ENCODE measurements at regions not wholly inside any gene's neighbourhood (a gene's known extent, or its start where the extent isn't known, plus 50 kb on each side); places are given as distances from the start of the nearest gene placed in this dataset.

DNA sequence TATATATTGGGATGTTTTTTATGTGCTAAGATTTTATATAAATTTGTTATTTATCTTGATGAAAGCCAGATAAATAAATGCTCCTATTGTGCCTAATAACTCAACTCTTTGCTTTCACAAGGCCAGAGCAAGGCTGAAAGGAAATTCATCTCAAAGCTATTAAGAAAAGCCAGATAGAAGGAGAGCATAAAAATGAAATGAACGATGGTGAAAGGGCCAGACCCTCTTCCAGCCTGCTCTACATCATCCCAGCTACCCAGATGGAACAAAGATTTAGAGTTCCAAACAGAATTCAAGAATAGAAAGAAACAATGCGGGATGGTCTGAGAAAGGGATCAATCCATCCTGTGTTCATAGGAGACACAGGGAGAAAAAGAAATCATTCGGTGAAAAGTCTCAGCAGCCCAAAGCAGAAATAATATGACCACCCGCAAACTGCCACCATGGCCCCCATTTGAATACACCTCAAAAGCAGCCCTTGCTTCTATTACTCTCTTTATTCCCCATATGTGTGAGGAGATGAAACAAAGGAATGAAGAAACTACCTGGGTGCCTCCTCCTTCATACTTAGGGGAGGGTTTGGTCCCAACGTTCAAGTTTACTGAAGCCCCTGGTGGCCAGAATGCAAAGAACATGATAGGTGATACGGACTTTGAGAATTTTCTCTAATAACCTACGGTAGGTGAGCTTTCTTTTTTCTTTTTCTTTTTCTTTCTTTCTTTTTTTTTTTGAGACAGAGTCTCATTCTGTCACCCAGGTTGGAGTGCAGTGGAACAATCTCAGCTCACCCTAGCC, 110.1 kb upstream of the FBXO11 start (continued):
- no peak for TF ChIP-seq ZNF350 (CRISPR knock-in tag; IDR thresholded peaks at IDR 0.05; ENCODE audit: borderline replicate concordance, low read depth)
- TF ChIP-seq ZNF143 (CRISPR knock-in tag; IDR thresholded peaks at IDR 0.05): no peak
- TF ChIP-seq HOXA9 (CRISPR knock-in tag; IDR thresholded peaks at IDR 0.05; ENCODE audit: borderline replicate concordance): no peak
- peak; percentile 83 for TF ChIP-seq TEAD3 (CRISPR knock-in tag; optimal IDR thresholded peaks at IDR 0.05; ENCODE audit: borderline replicate concordance)
- TF ChIP-seq PCBP1 (IDR thresholded peaks at IDR 0.05; ENCODE audit: borderline replicate concordance, low read depth, low read length): no peak
- TF ChIP-seq, protein P1, sequence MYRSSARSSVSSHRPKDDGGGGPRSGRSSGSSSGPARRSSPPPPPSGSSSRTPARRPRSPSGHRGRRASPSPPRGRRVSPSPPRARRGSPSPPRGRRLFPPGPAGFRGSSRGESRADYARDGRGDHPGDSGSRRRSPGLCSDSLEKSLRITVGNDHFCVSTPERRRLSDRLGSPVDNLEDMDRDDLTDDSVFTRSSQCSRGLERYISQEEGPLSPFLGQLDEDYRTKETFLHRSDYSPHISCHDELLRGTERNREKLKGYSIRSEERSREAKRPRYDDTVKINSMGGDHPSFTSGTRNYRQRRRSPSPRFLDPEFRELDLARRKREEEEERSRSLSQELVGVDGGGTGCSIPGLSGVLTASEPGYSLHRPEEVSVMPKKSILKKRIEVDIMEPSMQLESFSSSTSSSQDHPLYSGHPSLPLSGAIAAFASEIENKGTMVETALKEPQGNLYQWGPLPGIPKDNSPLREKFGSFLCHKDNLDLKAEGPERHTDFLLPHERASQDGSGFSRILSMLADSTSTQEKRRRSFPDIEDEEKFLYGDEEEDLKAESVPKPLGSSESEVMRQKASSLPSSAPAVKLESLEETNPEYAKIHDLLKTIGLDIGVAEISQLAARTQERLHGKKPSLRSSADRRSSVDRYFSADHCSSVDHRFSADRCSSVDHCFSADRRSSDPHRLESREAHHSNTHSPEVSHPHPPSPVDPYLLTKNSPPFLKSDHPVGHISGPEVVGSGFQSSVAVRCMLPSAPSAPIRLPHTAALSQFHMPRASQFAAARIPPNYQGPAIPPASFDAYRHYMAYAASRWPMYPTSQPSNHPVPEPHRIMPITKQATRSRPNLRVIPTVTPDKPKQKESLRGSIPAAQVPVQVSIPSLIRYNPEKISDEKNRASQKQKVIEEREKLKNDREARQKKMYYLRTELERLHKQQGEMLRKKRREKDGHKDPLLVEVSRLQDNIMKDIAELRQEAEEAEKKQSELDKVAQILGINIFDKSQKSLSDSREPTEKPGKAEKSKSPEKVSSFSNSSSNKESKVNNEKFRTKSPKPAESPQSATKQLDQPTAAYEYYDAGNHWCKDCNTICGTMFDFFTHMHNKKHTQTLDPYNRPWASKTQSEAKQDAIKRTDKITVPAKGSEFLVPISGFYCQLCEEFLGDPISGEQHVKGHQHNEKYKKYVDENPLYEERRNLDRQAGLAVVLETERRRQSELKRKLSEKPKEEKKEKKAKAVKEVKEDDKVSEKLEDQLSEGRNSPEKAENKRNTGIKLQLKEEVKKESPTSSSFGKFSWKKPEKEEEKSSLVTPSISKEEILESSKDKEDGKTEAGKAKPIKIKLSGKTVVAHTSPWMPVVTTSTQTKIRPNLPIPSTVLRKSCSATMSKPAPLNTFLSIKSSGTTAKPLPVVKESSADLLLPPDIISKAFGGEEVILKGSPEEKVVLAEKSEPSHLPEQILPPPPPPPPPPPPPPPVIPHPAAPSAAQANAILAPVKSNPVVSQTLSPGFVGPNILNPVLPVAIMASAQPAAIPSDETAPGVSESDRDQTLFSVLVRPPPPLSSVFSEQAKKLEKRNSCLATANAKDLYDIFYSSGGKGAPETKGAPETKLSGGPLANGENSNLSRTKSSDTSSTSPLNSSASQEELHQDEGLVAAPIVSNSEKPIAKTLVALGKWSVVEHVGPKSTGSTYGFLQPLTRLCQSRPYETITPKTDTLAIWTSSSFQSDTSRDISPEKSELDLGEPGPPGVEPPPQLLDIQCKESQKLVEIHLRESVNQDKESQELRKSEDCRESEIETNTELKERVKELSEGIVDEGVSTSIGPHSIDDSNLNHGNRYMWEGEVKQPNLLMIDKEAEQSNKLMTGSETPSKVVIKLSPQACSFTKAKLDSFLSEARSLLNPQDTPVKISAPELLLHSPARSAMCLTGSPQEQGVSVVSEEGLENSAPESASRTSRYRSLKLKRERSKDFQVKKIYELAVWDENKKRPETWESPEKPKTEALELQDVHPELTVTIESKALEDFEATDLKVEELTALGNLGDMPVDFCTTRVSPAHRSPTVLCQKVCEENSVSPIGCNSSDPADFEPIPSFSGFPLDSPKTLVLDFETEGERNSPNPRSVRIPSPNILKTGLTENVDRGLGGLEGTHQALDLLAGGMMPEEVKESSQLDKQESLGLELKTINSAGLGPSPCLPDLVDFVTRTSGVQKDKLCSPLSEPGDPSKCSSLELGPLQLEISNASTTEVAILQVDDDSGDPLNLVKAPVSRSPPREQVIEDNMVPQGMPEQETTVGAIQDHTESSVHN (CRISPR knock-in tag; IDR thresholded peaks at IDR 0.05): no peak
- no peak for TF ChIP-seq NFKBIZ (CRISPR knock-in tag; IDR thresholded peaks at IDR 0.05)
- no peak for TF ChIP-seq ZNF891 (CRISPR knock-in tag; IDR thresholded peaks at IDR 0.05)
- no peak for TF ChIP-seq ZSCAN20 (CRISPR knock-in tag; IDR thresholded peaks at IDR 0.05; ENCODE audit: borderline replicate concordance)
- peak; percentile 14; the same call in 1 of the 2 replicates for TF ChIP-seq FOXA3 (CRISPR knock-in tag; IDR thresholded peaks at IDR 0.05)
- TF ChIP-seq, protein P2, sequence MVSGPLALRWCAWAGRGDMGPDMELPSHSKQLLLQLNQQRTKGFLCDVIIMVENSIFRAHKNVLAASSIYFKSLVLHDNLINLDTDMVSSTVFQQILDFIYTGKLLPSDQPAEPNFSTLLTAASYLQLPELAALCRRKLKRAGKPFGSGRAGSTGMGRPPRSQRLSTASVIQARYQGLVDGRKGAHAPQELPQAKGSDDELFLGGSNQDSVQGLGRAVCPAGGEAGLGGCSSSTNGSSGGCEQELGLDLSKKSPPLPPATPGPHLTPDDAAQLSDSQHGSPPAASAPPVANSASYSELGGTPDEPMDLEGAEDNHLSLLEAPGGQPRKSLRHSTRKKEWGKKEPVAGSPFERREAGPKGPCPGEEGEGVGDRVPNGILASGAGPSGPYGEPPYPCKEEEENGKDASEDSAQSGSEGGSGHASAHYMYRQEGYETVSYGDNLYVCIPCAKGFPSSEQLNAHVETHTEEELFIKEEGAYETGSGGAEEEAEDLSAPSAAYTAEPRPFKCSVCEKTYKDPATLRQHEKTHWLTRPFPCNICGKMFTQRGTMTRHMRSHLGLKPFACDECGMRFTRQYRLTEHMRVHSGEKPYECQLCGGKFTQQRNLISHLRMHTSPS (CRISPR knock-in tag; IDR thresholded peaks at IDR 0.05; ENCODE audit: low read depth): no peak
- TF ChIP-seq, protein P3, sequence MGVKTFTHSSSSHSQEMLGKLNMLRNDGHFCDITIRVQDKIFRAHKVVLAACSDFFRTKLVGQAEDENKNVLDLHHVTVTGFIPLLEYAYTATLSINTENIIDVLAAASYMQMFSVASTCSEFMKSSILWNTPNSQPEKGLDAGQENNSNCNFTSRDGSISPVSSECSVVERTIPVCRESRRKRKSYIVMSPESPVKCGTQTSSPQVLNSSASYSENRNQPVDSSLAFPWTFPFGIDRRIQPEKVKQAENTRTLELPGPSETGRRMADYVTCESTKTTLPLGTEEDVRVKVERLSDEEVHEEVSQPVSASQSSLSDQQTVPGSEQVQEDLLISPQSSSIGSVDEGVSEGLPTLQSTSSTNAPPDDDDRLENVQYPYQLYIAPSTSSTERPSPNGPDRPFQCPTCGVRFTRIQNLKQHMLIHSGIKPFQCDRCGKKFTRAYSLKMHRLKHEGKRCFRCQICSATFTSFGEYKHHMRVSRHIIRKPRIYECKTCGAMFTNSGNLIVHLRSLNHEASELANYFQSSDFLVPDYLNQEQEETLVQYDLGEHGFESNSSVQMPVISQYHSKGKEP (CRISPR knock-in tag; IDR thresholded peaks at IDR 0.05): no peak
- no peak for TF ChIP-seq WIZ (CRISPR knock-in tag; IDR thresholded peaks at IDR 0.05)
- no peak for TF ChIP-seq ZNF562 (CRISPR knock-in tag; IDR thresholded peaks at IDR 0.05; ENCODE audit: borderline replicate concordance)
- no peak for TF ChIP-seq AHR (CRISPR knock-in tag; IDR thresholded peaks at IDR 0.05)
